Sigmoid colon (tissue), 4 donors: ENCODE measurements at regions not wholly inside any gene's neighbourhood (a gene's known extent, or its start where the extent isn't known, plus 50 kb on each side); places are given as distances from the start of the nearest gene placed in this dataset.

Source experiments
- CTCF ChIP-seq, 4 experiments: fragments of 450-650 bp in 3 of 4; fragments of 200-600 bp in 1 of 4; IDR thresholded peaks; one replicate each; pipeline ENCODE4 v1.5.1; 2016 to 2019; ENCODE audit warnings: antibody characterized with exemption in 4 of 4, mild to moderate bottlenecking in 3 of 4, moderate library complexity in 2 of 4
- EP300 ChIP-seq, 4 donors: sonication (generic); formaldehyde crosslinking; IDR thresholded peaks; one replicate each; pipeline ENCODE4 v1.6.1; 2017; ENCODE audit warnings: antibody characterized with exemption in 4 of 4
- POLR2A ChIP-seq, 2 donors: fragments of 450-650 bp; IDR thresholded peaks; one replicate each; pipeline ENCODE4 v1.6.1; 2016; ENCODE audit warnings: antibody characterized with exemption in 2 of 2, mild to moderate bottlenecking in 2 of 2, moderate library complexity in 2 of 2
- POLR2AphosphoS5 ChIP-seq, 4 donors: sonication (generic); formaldehyde crosslinking; IDR thresholded peaks; one replicate each; pipeline ENCODE4 v1.6.1; 2017; ENCODE audit warnings: antibody characterized with exemption in 4 of 4

- TF ChIP-seq CTCF (IDR thresholded peaks at IDR 0.05) (no peak), POLR2A (IDR thresholded peaks at IDR 0.05) (no peak), EP300 (IDR thresholded peaks at IDR 0.05) (no peak), POLR2AphosphoS5 (IDR thresholded peaks at IDR 0.05) (no peak)
Observed at GRCh38 chr3:154900816-154901215, 179.3 kb upstream of the MME start.
